Activated naive CD8-positive, alpha-beta T cell treated with anti-CD3 and anti-CD28 coated beads, Interleukin-2, amount 50 U/mL, for 24 hours (primary cell): ENCODE measurements at regions not wholly inside any gene's neighbourhood (a gene's known extent, or its start where the extent isn't known, plus 50 kb on each side); places are given as distances from the start of the nearest gene placed in this dataset.
A peak's percentile ranks its signal among the peaks of the same experiment; 100 is the strongest.
"Not testable (repeated sequence)": the region's sequence is repeated elsewhere in the genome, so short reads cannot be mapped to it uniquely, and the experiment has no call there.

Experiments
- ATAC-seq: fragments of 150-1000 bp; cut with Tn5 transposase; one replicate; pipeline ENCODE4 v1.10.0; 2021
- DNase-seq: peaks from one replicate; pipeline ENCODE4 v3.0.0; 2021
- H3K27ac Mint-ChIP-seq: one replicate; pipeline ENCODE4 v1.8.0; 2021; ENCODE audit warnings: mild to moderate bottlenecking, mixed read lengths
- H3K27me3 Mint-ChIP-seq: one replicate; pipeline ENCODE4 v1.8.0; 2021; ENCODE audit warnings: mixed read lengths
- H3K36me3 Mint-ChIP-seq: one replicate; pipeline ENCODE4 v1.8.0; 2021; ENCODE audit warnings: low read depth, mixed read lengths
- H3K4me1 Mint-ChIP-seq: one replicate; pipeline ENCODE4 v1.8.0; 2021; ENCODE audit warnings: mixed read lengths
- H3K4me3 Mint-ChIP-seq: one replicate; pipeline ENCODE4 v1.8.0; 2021; ENCODE audit warnings: mild to moderate bottlenecking, moderate library complexity, mixed read lengths
- H3K9me3 Mint-ChIP-seq: one replicate; pipeline ENCODE4 v1.8.0; 2021; ENCODE audit warnings: mixed read lengths

GRCh38 chr15:62323353-62323890 is 158.3 kb upstream of the C2CD4B start:
- no peak overlapping the region for H3K4me3 Mint-ChIP-seq

GRCh38 chr15:62324382-62324781 is 159.3 kb upstream of the C2CD4B start:
- Mint-ChIP-seq H3K27ac (no peak overlapping the region), H3K36me3 (no peaks in the 10 kb centered on the region), H3K27me3 (peaks cover 7% of the 10 kb centered on the region), H3K4me3 (no peak overlapping the region), H3K9me3 (no peaks in the 10 kb centered on the region), H3K4me1 (no peaks in the 10 kb centered on the region)
- ATAC-seq (no peak), DNase-seq (no peak)

More at GRCh38 chr15:62323353-62323890, 158.3 kb upstream of the C2CD4B start:
- no peak overlapping the region for H3K27ac Mint-ChIP-seq
- H3K4me1 Mint-ChIP-seq = no peaks in the 10 kb centered on the region
- ATAC-seq (no peak), DNase-seq (no peak)
- H3K36me3 Mint-ChIP-seq = no peaks in the 10 kb centered on the region
- peaks cover 7% of the 10 kb centered on the region for H3K27me3 Mint-ChIP-seq
- H3K9me3 Mint-ChIP-seq = no peaks in the 10 kb centered on the region

GRCh38 chr15:62325597-62325996 is 160.5 kb upstream of the C2CD4B start:
- H3K27ac Mint-ChIP-seq = no peak overlapping the region
- no peaks in the 10 kb centered on the region for H3K4me1 Mint-ChIP-seq

GRCh38 chr15:62326460-62327011 is 161.5 kb upstream of the C2CD4B start:
- H3K27me3 Mint-ChIP-seq = peaks cover 4% of the 10 kb centered on the region
- no peak overlapping the region for H3K27ac Mint-ChIP-seq
- no peak for DNase-seq
- ATAC-seq = no peak
- no peaks in the 10 kb centered on the region for H3K9me3 Mint-ChIP-seq
- H3K4me1 Mint-ChIP-seq = no peaks in the 10 kb centered on the region
- no peak overlapping the region for H3K4me3 Mint-ChIP-seq
- H3K36me3 Mint-ChIP-seq = no peaks in the 10 kb centered on the region

More at GRCh38 chr15:62325597-62325996, 160.5 kb upstream of the C2CD4B start:
- H3K27me3 Mint-ChIP-seq = peaks cover 4% of the 10 kb centered on the region
- H3K4me3 Mint-ChIP-seq = no peak overlapping the region
- H3K9me3 Mint-ChIP-seq = no peaks in the 10 kb centered on the region
- no peaks in the 10 kb centered on the region for H3K36me3 Mint-ChIP-seq
- ATAC-seq (no peak), DNase-seq (no peak)

- no peak for ATAC-seq
- Mint-ChIP-seq H3K27ac (no peak overlapping the region), H3K27me3 (peaks cover 4% of the 10 kb centered on the region)
Observed at GRCh38 chr15:62327406-62327805, 162.3 kb upstream of the C2CD4B start.

GRCh38 chr15:62332472-62332871 is 167.4 kb upstream of the C2CD4B start:
- not testable (repeated sequence) for H3K36me3 Mint-ChIP-seq, H3K4me1 Mint-ChIP-seq, H3K9me3 Mint-ChIP-seq, ATAC-seq, DNase-seq, H3K27ac Mint-ChIP-seq, H3K4me3 Mint-ChIP-seq, H3K27me3 Mint-ChIP-seq

More at GRCh38 chr15:62327406-62327805, 162.3 kb upstream of the C2CD4B start:
- no peaks in the 10 kb centered on the region for H3K4me1 Mint-ChIP-seq
- DNase-seq = no peak
- H3K9me3 Mint-ChIP-seq = no peaks in the 10 kb centered on the region
- H3K36me3 Mint-ChIP-seq = no peaks in the 10 kb centered on the region
- no peak overlapping the region for H3K4me3 Mint-ChIP-seq

GRCh38 chr15:62334536-62334935 is 169.5 kb upstream of the C2CD4B start:
- no peaks in the 10 kb centered on the region for H3K4me1 Mint-ChIP-seq
- no peak overlapping the region for H3K4me3 Mint-ChIP-seq
- H3K27ac Mint-ChIP-seq = no peak overlapping the region
- no peaks in the 10 kb centered on the region for H3K36me3 Mint-ChIP-seq
- H3K27me3 Mint-ChIP-seq = no peaks in the 10 kb centered on the region
- DNase-seq (no peak), ATAC-seq (no peak)
- no peaks in the 10 kb centered on the region for H3K9me3 Mint-ChIP-seq

GRCh38 chr15:62337934-62338333 is 172.8 kb upstream of the C2CD4B start:
- H3K27ac Mint-ChIP-seq = no peak overlapping the region
- no peak overlapping the region for H3K4me3 Mint-ChIP-seq
- DNase-seq (no peak), ATAC-seq (no peak)
- H3K27me3 Mint-ChIP-seq = no peaks in the 10 kb centered on the region
- H3K9me3 Mint-ChIP-seq = no peaks in the 10 kb centered on the region
- H3K4me1 Mint-ChIP-seq = no peaks in the 10 kb centered on the region
- no peaks in the 10 kb centered on the region for H3K36me3 Mint-ChIP-seq

- no peak overlapping the region for H3K27ac Mint-ChIP-seq
- ATAC-seq (no peak), DNase-seq (no peak)
- no peaks in the 10 kb centered on the region for H3K36me3 Mint-ChIP-seq
- no peaks in the 10 kb centered on the region for H3K4me1 Mint-ChIP-seq
- H3K27me3 Mint-ChIP-seq = no peaks in the 10 kb centered on the region
- H3K9me3 Mint-ChIP-seq = no peaks in the 10 kb centered on the region
- no peak overlapping the region for H3K4me3 Mint-ChIP-seq
Observed at GRCh38 chr15:62338497-62338896, 173.4 kb upstream of the C2CD4B start.

- Mint-ChIP-seq H3K4me3 (no peak overlapping the region), H3K27ac (no peak overlapping the region), H3K4me1 (peaks cover 7% of the 10 kb centered on the region), H3K9me3 (peaks cover 5% of the 10 kb centered on the region), H3K27me3 (peaks cover 2% of the 10 kb centered on the region), H3K36me3 (no peaks in the 10 kb centered on the region)
- ATAC-seq = peak; percentile 35
- no peak for DNase-seq
Observed at GRCh38 chr15:62342959-62343358, 177.9 kb upstream of the C2CD4B start.

- peaks cover 7% of the 10 kb centered on the region for H3K4me1 Mint-ChIP-seq
- H3K4me3 Mint-ChIP-seq = no peak overlapping the region
- peaks cover 5% of the 10 kb centered on the region for H3K9me3 Mint-ChIP-seq
- H3K27ac Mint-ChIP-seq = no peak overlapping the region
- DNase-seq (no peak), ATAC-seq (no peak)
- H3K27me3 Mint-ChIP-seq = peaks cover 2% of the 10 kb centered on the region
- no peaks in the 10 kb centered on the region for H3K36me3 Mint-ChIP-seq
Observed at GRCh38 chr15:62343397-62343796, 178.3 kb upstream of the C2CD4B start.

GRCh38 chr15:62344806-62345539 is 179.9 kb upstream of the C2CD4B start:
- H3K4me3 Mint-ChIP-seq = peak overlapping the region; percentile 71
- H3K36me3 Mint-ChIP-seq = no peaks in the 10 kb centered on the region
- H3K4me1 Mint-ChIP-seq = peaks cover 7% of the 10 kb centered on the region
- peaks cover 5% of the 10 kb centered on the region for H3K9me3 Mint-ChIP-seq
- DNase-seq = peak; percentile 34
- peaks cover 2% of the 10 kb centered on the region for H3K27me3 Mint-ChIP-seq
- H3K27ac Mint-ChIP-seq = no peak overlapping the region
- ATAC-seq = peak; percentile 89

- peaks cover 7% of the 10 kb centered on the region for H3K4me1 Mint-ChIP-seq
Observed at GRCh38 chr15:62346168-62346567, 181.1 kb upstream of the C2CD4B start.

GRCh38 chr15:62348118-62348517 is 183.0 kb upstream of the C2CD4B start:
- ATAC-seq (no peak), DNase-seq (no peak)
- no peak overlapping the region for H3K27ac Mint-ChIP-seq
- peaks cover 7% of the 10 kb centered on the region for H3K4me1 Mint-ChIP-seq
- H3K36me3 Mint-ChIP-seq = no peaks in the 10 kb centered on the region
- no peak overlapping the region for H3K4me3 Mint-ChIP-seq
- H3K9me3 Mint-ChIP-seq = peaks cover 5% of the 10 kb centered on the region
- peaks cover 11% of the 10 kb centered on the region for H3K27me3 Mint-ChIP-seq

More at GRCh38 chr15:62346168-62346567, 181.1 kb upstream of the C2CD4B start:
- no peak overlapping the region for H3K4me3 Mint-ChIP-seq
- peaks cover 5% of the 10 kb centered on the region for H3K9me3 Mint-ChIP-seq
- peaks cover 9% of the 10 kb centered on the region for H3K27me3 Mint-ChIP-seq
- ATAC-seq (no peak), DNase-seq (no peak)
- H3K36me3 Mint-ChIP-seq = no peaks in the 10 kb centered on the region
- H3K27ac Mint-ChIP-seq = no peak overlapping the region

GRCh38 chr15:62348623-62349022 is 183.5 kb upstream of the C2CD4B start:
- Mint-ChIP-seq H3K27me3 (peaks cover 13% of the 10 kb centered on the region), H3K27ac (no peak overlapping the region), H3K9me3 (peaks cover 5% of the 10 kb centered on the region), H3K4me1 (peaks cover 7% of the 10 kb centered on the region), H3K4me3 (no peak overlapping the region), H3K36me3 (no peaks in the 10 kb centered on the region)
- no peak for ATAC-seq
- no peak for DNase-seq
